LNCaP clone FGC (cell line): ENCODE measurements at regions not wholly inside any gene's neighbourhood (a gene's known extent, or its start where the extent isn't known, plus 50 kb on each side); places are given as distances from the start of the nearest gene placed in this dataset.

Experiments used
- DNase-seq: peaks from one replicate; pipeline ENCODE4 v3.0.0-alpha.2; 2011; ENCODE audit warnings: low read depth
- H3K4me3 ChIP-seq: 2 replicates; pipeline ENCODE4 v1.5.1; 2011; ENCODE audit warnings: mild to moderate bottlenecking, low read depth, low read length, control low read depth
- CTCF ChIP-seq: IDR thresholded peaks from 2 replicates; pipeline ENCODE4 v1.5.1; 2012; ENCODE audit warnings: mild to moderate bottlenecking; ENCODE audit not compliant: control insufficient read depth, insufficient read depth; ENCODE audit errors: extremely low read depth

- no peak overlapping the region for H3K4me3 ChIP-seq
These were observed 1045.1 kb upstream of the POU3F3 start for GRCh38 chr2:103808814-103809213.

GRCh38 chr2:103809415-103809814 lies 1044.5 kb upstream of the POU3F3 start:
- TF ChIP-seq CTCF = no peak
- no peak for DNase-seq
- no peak overlapping the region for H3K4me3 ChIP-seq

More at GRCh38 chr2:103808814-103809213, 1045.1 kb upstream of the POU3F3 start:
- no peak for TF ChIP-seq CTCF
- no peak for DNase-seq

- no peak for TF ChIP-seq CTCF
- no peak for DNase-seq
- no peak overlapping the region for H3K4me3 ChIP-seq
These were observed 1043.9 kb upstream of the POU3F3 start for GRCh38 chr2:103809941-103810441.

GRCh38 chr2:103810875-103811274 lies 1043.0 kb upstream of the POU3F3 start:
- TF ChIP-seq CTCF = no peak
- H3K4me3 ChIP-seq = no peak overlapping the region
- no peak for DNase-seq

GRCh38 chr2:103814016-103814415 lies 1039.9 kb upstream of the POU3F3 start:
- no peak overlapping the region for H3K4me3 ChIP-seq
- no peak for DNase-seq

GRCh38 chr2:103815731-103816130 lies 1038.2 kb upstream of the POU3F3 start:
- H3K4me3 ChIP-seq = no peak overlapping the region
- no peak for TF ChIP-seq CTCF
- no peak for DNase-seq

More at GRCh38 chr2:103814016-103814415, 1039.9 kb upstream of the POU3F3 start:
- TF ChIP-seq CTCF = no peak

- no peak overlapping the region for H3K4me3 ChIP-seq
- DNase-seq = no peak
- TF ChIP-seq CTCF = no peak
These were observed 1036.2 kb upstream of the POU3F3 start for GRCh38 chr2:103817746-103818145.
